ENCODE measurements at regions not wholly inside any gene's neighbourhood (a gene's known extent, or its start where the extent isn't known, plus 50 kb on each side); places are given as distances from the start of the nearest gene placed in this dataset.

- Histone ChIP-seq H3K79me2 (ENCODE audit: low read length) (no peaks in the 10 kb centered on the region), H3K36me3 (replicated peaks; ENCODE audit: insufficient read depth, low read length) (no peaks in the 10 kb centered on the region), H2AFZ (ENCODE audit: low read length) (no peak overlapping the region), H3K4me2 (ENCODE audit: low read depth, low read length) (no peak overlapping the region), H3K27me3 (replicated peaks; ENCODE audit: insufficient read depth, low read length) (no peaks in the 10 kb centered on the region), H3K9ac (ENCODE audit: low read length) (no peak overlapping the region), H3K9me2 (replicated peaks; ENCODE audit: insufficient read depth, low read length) (no peaks in the 10 kb centered on the region), H3K4me3 (ENCODE audit: low read length) (no peak overlapping the region), H3K9me3 (replicated peaks; ENCODE audit: insufficient read depth, low read length) (no peaks in the 10 kb centered on the region), H4K20me1 (ENCODE audit: insufficient read depth, low read length) (no peaks in the 10 kb centered on the region), H3K4me1 (ENCODE audit: low read length) (no peaks in the 10 kb centered on the region), H3F3A (ENCODE audit: insufficient read depth, low read length) (no peaks in the 10 kb centered on the region), H3K27ac (ENCODE audit: low read length) (no peak overlapping the region)
- DNase-seq = no peak
- no peak for TF ChIP-seq EZH2phosphoT487 (IDR thresholded peaks at IDR 0.05; ENCODE audit: low read length)
- TF ChIP-seq CTCF (IDR thresholded peaks at IDR 0.05; ENCODE audit: low read length) = no peak
- no peak for TF ChIP-seq EZH2 (optimal IDR thresholded peaks at IDR 0.05; ENCODE audit: low read depth, low read length)
Measured at GRCh38 chr4:43345323-43345925, 452.9 kb downstream of the GRXCR1 start.

GRCh38 chr4:43348591-43348990, 456.1 kb downstream of the GRXCR1 start:
- Histone ChIP-seq H3K27ac (ENCODE audit: low read length) (no peak overlapping the region), H3K9me3 (replicated peaks; ENCODE audit: insufficient read depth, low read length) (no peaks in the 10 kb centered on the region), H3K27me3 (replicated peaks; ENCODE audit: insufficient read depth, low read length) (no peaks in the 10 kb centered on the region), H4K20me1 (ENCODE audit: insufficient read depth, low read length) (no peaks in the 10 kb centered on the region), H3K4me3 (ENCODE audit: low read length) (no peak overlapping the region), H3K79me2 (ENCODE audit: low read length) (no peaks in the 10 kb centered on the region), H3K36me3 (replicated peaks; ENCODE audit: insufficient read depth, low read length) (no peaks in the 10 kb centered on the region), H3F3A (ENCODE audit: insufficient read depth, low read length) (no peaks in the 10 kb centered on the region), H3K9ac (ENCODE audit: low read length) (no peak overlapping the region), H3K4me2 (ENCODE audit: low read depth, low read length) (no peak overlapping the region), H3K9me2 (replicated peaks; ENCODE audit: insufficient read depth, low read length) (no peaks in the 10 kb centered on the region), H3K4me1 (ENCODE audit: low read length) (no peaks in the 10 kb centered on the region), H2AFZ (ENCODE audit: low read length) (no peak overlapping the region)
- TF ChIP-seq EZH2phosphoT487 (IDR thresholded peaks at IDR 0.05; ENCODE audit: low read length) (no peak), CTCF (IDR thresholded peaks at IDR 0.05; ENCODE audit: low read length) (no peak), EZH2 (optimal IDR thresholded peaks at IDR 0.05; ENCODE audit: low read depth, low read length) (no peak)
- no peak for DNase-seq

- H3F3A ChIP-seq (ENCODE audit: insufficient read depth, low read length) = no peaks in the 10 kb centered on the region
- TF ChIP-seq CTCF (IDR thresholded peaks at IDR 0.05; ENCODE audit: low read length) (no peak), EZH2phosphoT487 (IDR thresholded peaks at IDR 0.05; ENCODE audit: low read length) (no peak), EZH2 (optimal IDR thresholded peaks at IDR 0.05; ENCODE audit: low read depth, low read length) (no peak)
Measured at GRCh38 chr4:43351970-43352806, 459.7 kb downstream of the GRXCR1 start.

More at GRCh38 chr4:43351970-43352806, 459.7 kb downstream of the GRXCR1 start:
- Histone ChIP-seq H3K27me3 (replicated peaks; ENCODE audit: insufficient read depth, low read length) (no peaks in the 10 kb centered on the region), H3K36me3 (replicated peaks; ENCODE audit: insufficient read depth, low read length) (no peaks in the 10 kb centered on the region), H3K4me2 (ENCODE audit: low read depth, low read length) (no peak overlapping the region), H3K9me3 (replicated peaks; ENCODE audit: insufficient read depth, low read length) (no peaks in the 10 kb centered on the region), H3K27ac (ENCODE audit: low read length) (no peak overlapping the region), H3K79me2 (ENCODE audit: low read length) (no peaks in the 10 kb centered on the region), H3K9me2 (replicated peaks; ENCODE audit: insufficient read depth, low read length) (no peaks in the 10 kb centered on the region), H3K9ac (ENCODE audit: low read length) (no peak overlapping the region), H4K20me1 (ENCODE audit: insufficient read depth, low read length) (no peaks in the 10 kb centered on the region), H3K4me3 (ENCODE audit: low read length) (no peak overlapping the region), H2AFZ (ENCODE audit: low read length) (no peak overlapping the region), H3K4me1 (ENCODE audit: low read length) (no peaks in the 10 kb centered on the region)
- DNase-seq = no peak

All from MM.1S (cell line).